SU-DHL-6 (cell line): ENCODE measurements at regions not wholly inside any gene's neighbourhood (a gene's known extent, or its start where the extent isn't known, plus 50 kb on each side); places are given as distances from the start of the nearest gene placed in this dataset.

Experiments
- EZH2phosphoT487 ChIP-seq: fragments of 200-600 bp; sonication (generic), shearing (Covaris generic); conservative IDR thresholded peaks from 2 replicates; pipeline ENCODE4 v1.6.1; 2018; ENCODE audit warnings: mild to moderate bottlenecking, antibody characterized with exemption, low read length, moderate library complexity, mixed read lengths
- TF ChIP-seq, protein P1 (sequence below): fragments of 200-600 bp; sonication (generic); IDR thresholded peaks from one replicate; pipeline ENCODE4 v1.5.1; 2017; ENCODE audit warnings: antibody characterized with exemption, mild to moderate bottlenecking, low read length, moderate library complexity; ENCODE audit not compliant: insufficient read depth, poor library complexity, severe bottlenecking

DNA sequence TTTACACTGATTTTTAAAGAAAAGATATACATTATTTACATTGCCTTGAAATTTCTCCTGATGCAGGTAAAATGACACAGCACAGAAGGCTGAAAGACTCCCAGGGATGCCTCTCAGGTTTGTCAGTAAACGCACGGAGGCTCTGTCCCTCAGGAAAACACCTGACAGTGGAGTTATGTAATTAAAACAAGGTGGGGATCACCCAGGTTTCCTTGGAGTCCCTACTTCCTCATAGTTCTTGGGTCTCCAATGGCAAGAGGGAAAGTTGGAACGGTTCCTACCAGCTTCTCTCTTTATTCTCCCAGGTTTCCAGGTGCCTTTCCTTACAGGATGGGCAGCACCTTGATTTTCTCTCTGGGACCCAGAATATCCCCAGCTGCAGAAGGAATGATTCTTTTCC, 654.8 kb downstream of the SLC4A3 start:
- TF ChIP-seq EZH2phosphoT487 = no peak
- TF ChIP-seq, protein P1, sequence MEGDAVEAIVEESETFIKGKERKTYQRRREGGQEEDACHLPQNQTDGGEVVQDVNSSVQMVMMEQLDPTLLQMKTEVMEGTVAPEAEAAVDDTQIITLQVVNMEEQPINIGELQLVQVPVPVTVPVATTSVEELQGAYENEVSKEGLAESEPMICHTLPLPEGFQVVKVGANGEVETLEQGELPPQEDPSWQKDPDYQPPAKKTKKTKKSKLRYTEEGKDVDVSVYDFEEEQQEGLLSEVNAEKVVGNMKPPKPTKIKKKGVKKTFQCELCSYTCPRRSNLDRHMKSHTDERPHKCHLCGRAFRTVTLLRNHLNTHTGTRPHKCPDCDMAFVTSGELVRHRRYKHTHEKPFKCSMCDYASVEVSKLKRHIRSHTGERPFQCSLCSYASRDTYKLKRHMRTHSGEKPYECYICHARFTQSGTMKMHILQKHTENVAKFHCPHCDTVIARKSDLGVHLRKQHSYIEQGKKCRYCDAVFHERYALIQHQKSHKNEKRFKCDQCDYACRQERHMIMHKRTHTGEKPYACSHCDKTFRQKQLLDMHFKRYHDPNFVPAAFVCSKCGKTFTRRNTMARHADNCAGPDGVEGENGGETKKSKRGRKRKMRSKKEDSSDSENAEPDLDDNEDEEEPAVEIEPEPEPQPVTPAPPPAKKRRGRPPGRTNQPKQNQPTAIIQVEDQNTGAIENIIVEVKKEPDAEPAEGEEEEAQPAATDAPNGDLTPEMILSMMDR = no peak
